ENCODE measurements at regions not wholly inside any gene's neighbourhood (a gene's known extent, or its start where the extent isn't known, plus 50 kb on each side); places are given as distances from the start of the nearest gene placed in this dataset.

GRCh38 chr21:19986396-19986795 is 1011.8 kb upstream of the NCAM2 start:
- no peaks in the 10 kb centered on the region for H3K36me3 ChIP-seq (ENCODE audit: insufficient read depth, low read length)
- BruUV-seq (replicated peaks): no TSS peak
- intact Hi-C loops (cut with micrococcal nuclease; ENCODE audit: unreplicated experiment): no loop called here
- H4K20me1 ChIP-seq (ENCODE audit: insufficient read depth, low read length): no peaks in the 10 kb centered on the region
- H2AFZ ChIP-seq (ENCODE audit: low read length): no peak overlapping the region
- POLR2A ChIA-PET: no interaction called here
- TF ChIP-seq CTCF (conservative IDR thresholded peaks at IDR 0.05; ENCODE audit: low read length): no peak
- TF ChIP-seq EZH2phosphoT487 (IDR thresholded peaks at IDR 0.05; ENCODE audit: borderline replicate concordance, low read depth, low read length): no peak
- H3K27ac ChIP-seq (ENCODE audit: low read depth, low read length, poor library complexity, severe bottlenecking): no peak overlapping the region
- H3K4me3 ChIP-seq (ENCODE audit: low read depth, low read length, poor library complexity, severe bottlenecking): no peak overlapping the region
- H3K9me2 ChIP-seq (ENCODE audit: insufficient read depth, low read length): no peaks in the 10 kb centered on the region
- H3K79me2 ChIP-seq (ENCODE audit: insufficient read depth, low read depth, low read length): no peaks in the 10 kb centered on the region
- peaks cover 20% of the 10 kb centered on the region; the same call in 1 of the 2 replicates for H3K9me3 ChIP-seq (ENCODE audit: low read length)
- no peaks in the 10 kb centered on the region for H3K4me1 ChIP-seq (ENCODE audit: insufficient read depth, low read length, poor library complexity, severe bottlenecking)
- no peak overlapping the region for H3K4me2 ChIP-seq (ENCODE audit: low read length)
- CTCF ChIA-PET (ENCODE audit: unreplicated experiment): no interaction called here
- DNase-seq (ENCODE audit: low spot score): no peak

- Histone ChIP-seq H3K36me3 (ENCODE audit: insufficient read depth, low read length) (no peaks in the 10 kb centered on the region), H3K9me3 (ENCODE audit: low read length) (peaks cover 23% of the 10 kb centered on the region; the same call in 1 of the 2 replicates), H3K9me2 (ENCODE audit: insufficient read depth, low read length) (no peaks in the 10 kb centered on the region), H2AFZ (ENCODE audit: low read length) (no peak overlapping the region), H3K4me2 (ENCODE audit: low read length) (no peak overlapping the region), H3K4me1 (ENCODE audit: insufficient read depth, low read length, poor library complexity, severe bottlenecking) (no peaks in the 10 kb centered on the region), H3K27ac (ENCODE audit: low read depth, low read length, poor library complexity, severe bottlenecking) (no peak overlapping the region), H3K4me3 (ENCODE audit: low read depth, low read length, poor library complexity, severe bottlenecking) (no peak overlapping the region), H4K20me1 (ENCODE audit: insufficient read depth, low read length) (no peaks in the 10 kb centered on the region), H3K79me2 (ENCODE audit: insufficient read depth, low read depth, low read length) (no peaks in the 10 kb centered on the region)
- ChIA-PET CTCF (ENCODE audit: unreplicated experiment) (interaction anchor here (0.6 kb wide), 1 partner anchor 67 kb away, joined by 3 read pairs; no protein-coding TSS in a partner anchor), POLR2A (no interaction called here)
- TF ChIP-seq EZH2phosphoT487 (IDR thresholded peaks at IDR 0.05; ENCODE audit: borderline replicate concordance, low read depth, low read length) (no peak), CTCF (conservative IDR thresholded peaks at IDR 0.05; ENCODE audit: low read length) (no peak)
- DNase-seq (ENCODE audit: low spot score): no peak
- intact Hi-C loops (cut with micrococcal nuclease; ENCODE audit: unreplicated experiment): no loop called here
- BruUV-seq (replicated peaks): no TSS peak
Observed at GRCh38 chr21:19987671-19988070, 1010.5 kb upstream of the NCAM2 start.

- Histone ChIP-seq H3K4me3 (ENCODE audit: low read depth, low read length, poor library complexity, severe bottlenecking) (no peak overlapping the region), H3K9me3 (ENCODE audit: low read length) (peaks cover 21% of the 10 kb centered on the region; the same call in 1 of the 2 replicates), H3K4me2 (ENCODE audit: low read length) (no peak overlapping the region), H3K9me2 (ENCODE audit: insufficient read depth, low read length) (no peaks in the 10 kb centered on the region), H4K20me1 (ENCODE audit: insufficient read depth, low read length) (no peaks in the 10 kb centered on the region), H3K36me3 (ENCODE audit: insufficient read depth, low read length) (no peaks in the 10 kb centered on the region), H3K27ac (ENCODE audit: low read depth, low read length, poor library complexity, severe bottlenecking) (no peak overlapping the region), H3K79me2 (ENCODE audit: insufficient read depth, low read depth, low read length) (no peaks in the 10 kb centered on the region), H2AFZ (ENCODE audit: low read length) (no peak overlapping the region), H3K4me1 (ENCODE audit: insufficient read depth, low read length, poor library complexity, severe bottlenecking) (no peaks in the 10 kb centered on the region)
- intact Hi-C loops (cut with micrococcal nuclease; ENCODE audit: unreplicated experiment): no loop called here
- ChIA-PET CTCF (ENCODE audit: unreplicated experiment) (no interaction called here), POLR2A (no interaction called here)
- TF ChIP-seq EZH2phosphoT487 (IDR thresholded peaks at IDR 0.05; ENCODE audit: borderline replicate concordance, low read depth, low read length): no peak
- no peak for TF ChIP-seq CTCF (conservative IDR thresholded peaks at IDR 0.05; ENCODE audit: low read length)
- no TSS peak for BruUV-seq (replicated peaks)
- DNase-seq (ENCODE audit: low spot score): no peak
Observed at GRCh38 chr21:19992540-19992939, 1005.7 kb upstream of the NCAM2 start.

Measured in OCI-LY7 (cell line).